Gastrocnemius medialis (tissue), 4 donors: ENCODE measurements at regions not wholly inside any gene's neighbourhood (a gene's known extent, or its start where the extent isn't known, plus 50 kb on each side); places are given as distances from the start of the nearest gene placed in this dataset.

Experiments
- ATAC-seq, 2 donors: fragments of 150-250 bp; one replicate each; pipeline ENCODE4 v1.9.1; 2016
- DNase-seq, 2 donors: peaks; one replicate each; pipeline ENCODE4 v3.0.0-alpha.2; 2019
- H3K27ac ChIP-seq, 4 donors: fragments of 200-600 bp; sonication (generic); 1 replicate in 1 of 4; 2 replicates in 3 of 4; pipeline ENCODE4 v1.5.1; 2016 to 2018; ENCODE audit warnings: mild to moderate bottlenecking in 2 of 4, moderate library complexity in 1 of 4
- H3K27me3 ChIP-seq, 3 donors: fragments of 200-600 bp; sonication (generic) in 2 of 3; 1 replicate in 1 of 3; 2 replicates in 2 of 3; pipeline versions ENCODE4 v1.5.1 to v1.6.0; 2016 to 2019; ENCODE audit warnings: mild to moderate bottlenecking in 1 of 3, moderate library complexity in 1 of 3
- H3K36me3 ChIP-seq, 2 donors: fragments of 200-600 bp; sonication (generic) in 1 of 2; one replicate each; pipeline ENCODE4 v1.5.1; 2017 to 2018
- H3K4me1 ChIP-seq, 2 donors: fragments of 200-600 bp; sonication (generic) in 1 of 2; one replicate each; pipeline ENCODE4 v1.5.1; 2016 to 2017; ENCODE audit warnings: mild to moderate bottlenecking in 2 of 2
- H3K4me3 ChIP-seq, 4 donors: fragments of 200-600 bp; sonication (generic) in 3 of 4; 1 replicate in 1 of 4; 2 replicates in 3 of 4; pipeline ENCODE4 v1.5.1; 2016 to 2019; ENCODE audit warnings: mild to moderate bottlenecking in 2 of 4
- H3K9me3 ChIP-seq, 3 donors: fragments of 200-600 bp; sonication (generic) in 2 of 3; 1 replicate in 1 of 3; 2 replicates in 2 of 3; pipeline ENCODE4 v1.5.1; 2016 to 2019
- CTCF ChIP-seq, 5 experiments: fragments of 450-650 bp in 3 of 5; fragments of 200-600 bp in 2 of 5; sonication (generic) in 2 of 5; IDR thresholded peaks in 4 of 5; conservative IDR thresholded peaks in 1 of 5; 1 replicate in 4 of 5; 2 replicates in 1 of 5; pipeline ENCODE4 v1.5.1; 2016 to 2019; ENCODE audit warnings: antibody characterized with exemption in 5 of 5, mild to moderate bottlenecking in 3 of 5, moderate library complexity in 3 of 5
- POLR2A ChIP-seq, 2 donors: fragments of 450-650 bp; IDR thresholded peaks; one replicate each; pipeline ENCODE4 v1.6.1; 2017; ENCODE audit warnings: antibody characterized with exemption in 2 of 2, mild to moderate bottlenecking in 2 of 2, moderate library complexity in 2 of 2
- in situ Hi-C, 4 donors: fragments of 200-750 bp; cut with MboI; loops; one replicate each; pipeline versions ENCODE4 v1.15.0 to v1.8.0; 2017; ENCODE audit warnings: low sequenced_read_pairs in 4 of 4
- intact Hi-C: fragments of 100-400 bp; cut with DNase I; formaldehyde crosslinking; loops from one replicate; pipeline ENCODE4 v1.15.1; 2023; ENCODE audit warnings: low total_unique reads

DNA sequence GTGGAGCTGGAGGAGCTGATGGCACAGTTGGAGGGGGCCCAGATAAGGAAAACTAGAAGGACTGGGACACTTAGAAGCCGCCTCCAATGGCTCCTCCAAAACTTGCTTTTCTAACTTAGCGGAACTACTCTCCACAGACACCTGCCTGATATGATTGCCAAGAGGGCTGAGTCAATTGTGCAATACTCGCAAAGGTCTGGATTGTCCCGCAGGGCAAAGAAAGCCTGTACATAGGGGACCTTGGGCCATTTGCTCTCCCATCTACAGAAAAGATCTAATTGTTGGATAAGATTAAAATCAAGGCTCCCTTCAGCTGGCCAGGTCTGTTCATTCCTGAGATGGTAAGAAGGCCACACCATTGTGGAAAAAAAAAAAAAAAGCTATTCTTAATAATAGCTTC, 69.7 kb upstream of the ATP11B start:
- no peaks in the 10 kb centered on the region for H3K27me3 ChIP-seq
- intact Hi-C loops (no loop called here), in situ Hi-C loops (no loop called here)
- H3K9me3 ChIP-seq: no peaks in the 10 kb centered on the region
- H3K27ac ChIP-seq: no peak overlapping the region
- DNase-seq (no peak), ATAC-seq (no peak)
- H3K36me3 ChIP-seq: no peaks in the 10 kb centered on the region
- H3K4me3 ChIP-seq: no peak overlapping the region
- no peak for TF ChIP-seq CTCF (IDR thresholded peaks at IDR 0.05 in 4 of 5, conservative IDR thresholded peaks at IDR 0.05 in 1 of 5)
- TF ChIP-seq POLR2A (IDR thresholded peaks at IDR 0.05): no peak
- H3K4me1 ChIP-seq: no peaks in the 10 kb centered on the region

GRCh38 chr3:182725372-182726251, 67.7 kb upstream of the ATP11B start:
- DNase-seq (peak; percentile 8 to 22), ATAC-seq (peak; percentile 69 to 85)
- H3K9me3 ChIP-seq: no peaks in the 10 kb centered on the region
- intact Hi-C loops: no loop called here
- no peaks in the 10 kb centered on the region for H3K4me1 ChIP-seq
- H3K27ac ChIP-seq: no peak overlapping the region
- no peaks in the 10 kb centered on the region for H3K36me3 ChIP-seq
- in situ Hi-C loops: no loop called here
- TF ChIP-seq POLR2A (IDR thresholded peaks at IDR 0.05) (no peak), CTCF (IDR thresholded peaks at IDR 0.05 in 4 of 5, conservative IDR thresholded peaks at IDR 0.05 in 1 of 5) (no peak)
- no peaks in the 10 kb centered on the region for H3K27me3 ChIP-seq
- H3K4me3 ChIP-seq: peak overlapping the region in 2 of 4 donors; percentile 25

DNA sequence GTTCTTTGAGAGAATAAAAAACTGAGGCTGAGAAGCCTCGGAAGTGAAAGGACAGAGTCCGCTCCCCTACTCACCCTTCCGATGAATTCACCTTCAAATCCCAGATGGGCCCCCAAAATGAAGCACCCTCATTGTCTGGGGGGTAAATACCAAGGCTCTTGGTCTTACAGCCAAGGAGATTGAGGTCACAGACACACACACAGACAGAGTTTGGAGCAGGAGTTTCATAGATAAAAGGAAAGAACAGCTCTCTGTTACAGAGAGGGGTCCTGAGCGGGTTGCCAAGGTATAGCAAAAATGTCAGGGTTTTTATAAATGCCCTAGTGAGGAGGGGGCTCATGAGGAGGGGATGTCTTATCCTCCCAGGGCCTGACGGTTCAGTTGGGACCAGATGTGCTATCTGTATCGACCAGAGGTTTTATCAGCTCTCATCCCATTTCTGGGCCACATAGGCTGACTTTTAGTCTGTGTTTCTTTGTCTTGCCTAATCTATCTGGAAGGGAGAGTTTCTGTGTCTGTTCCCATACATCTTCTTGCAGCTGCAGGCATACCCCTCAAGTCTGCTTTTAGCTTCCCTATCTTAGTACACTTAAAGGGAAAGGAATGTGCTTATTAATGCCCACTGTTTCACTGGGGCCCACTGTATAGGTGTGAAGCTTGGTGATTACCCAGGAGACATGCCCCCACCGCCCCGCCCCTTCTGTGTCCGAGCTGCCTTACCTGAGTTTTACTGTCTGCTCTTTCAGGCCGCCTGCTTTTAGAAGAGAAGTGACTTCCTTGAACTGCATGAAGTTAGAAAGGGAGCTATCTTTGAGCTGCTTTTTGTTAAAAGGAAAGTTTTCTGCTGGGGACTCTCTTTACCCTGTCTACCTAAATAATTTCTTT, 66.8 kb upstream of the ATP11B start:
- H3K4me1 ChIP-seq: no peaks in the 10 kb centered on the region
- H3K36me3 ChIP-seq: no peaks in the 10 kb centered on the region
- intact Hi-C loops (no loop called here), in situ Hi-C loops (no loop called here)
- ATAC-seq (peak in 1 of 2 donors; percentile 4), DNase-seq (no peak)
- H3K9me3 ChIP-seq: no peaks in the 10 kb centered on the region
- no peak for TF ChIP-seq CTCF (IDR thresholded peaks at IDR 0.05 in 4 of 5, conservative IDR thresholded peaks at IDR 0.05 in 1 of 5)
- no peak for TF ChIP-seq POLR2A (IDR thresholded peaks at IDR 0.05)
- H3K4me3 ChIP-seq: peak overlapping the region in 2 of 4 donors; percentile 25
- no peak overlapping the region for H3K27ac ChIP-seq
- no peaks in the 10 kb centered on the region for H3K27me3 ChIP-seq

GRCh38 chr3:182728238-182728637, 65.1 kb upstream of the ATP11B start:
- in situ Hi-C loops: no loop called here
- intact Hi-C loops: no loop called here
- Histone ChIP-seq H3K27me3 (no peaks in the 10 kb centered on the region), H3K36me3 (no peaks in the 10 kb centered on the region), H3K9me3 (no peaks in the 10 kb centered on the region), H3K4me1 (no peaks in the 10 kb centered on the region), H3K27ac (no peak overlapping the region), H3K4me3 (no peak overlapping the region)
- no peak for ATAC-seq
- DNase-seq: no peak
- TF ChIP-seq POLR2A (IDR thresholded peaks at IDR 0.05) (no peak), CTCF (IDR thresholded peaks at IDR 0.05 in 4 of 5, conservative IDR thresholded peaks at IDR 0.05 in 1 of 5) (no peak)
